ENCODE measurements at regions not wholly inside any gene's neighbourhood (a gene's known extent, or its start where the extent isn't known, plus 50 kb on each side); places are given as distances from the start of the nearest gene placed in this dataset.

DNA sequence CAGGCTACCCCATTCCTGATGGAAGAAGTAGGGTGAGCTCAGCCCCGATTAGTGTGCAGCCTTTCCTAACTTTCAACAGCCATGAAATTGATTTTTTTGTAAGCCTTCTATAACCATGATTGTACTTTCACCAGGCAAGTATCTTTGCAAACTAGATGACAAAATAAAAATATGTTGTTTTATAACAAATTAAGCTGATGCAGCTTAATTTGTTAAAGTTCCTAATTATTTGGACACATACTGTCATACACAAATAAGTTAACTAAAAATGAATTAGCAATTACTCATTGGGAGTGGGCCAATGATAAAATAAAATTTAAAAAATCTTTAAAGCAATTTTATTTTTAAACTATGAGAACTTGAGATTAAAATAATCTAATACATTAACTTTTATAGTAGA is 113.1 kb upstream of the FANCL start:
- H4K20me1 ChIP-seq (replicated peaks in 1 of 2; ENCODE audit: control insufficient read depth in 1 of 2, insufficient read depth in 2 of 2, low read length in 2 of 2): no peaks in the 10 kb centered on the region
- 89% methylated on average over 1 of the region's 1 CpG; no CpG with 5 or more reads in 1 of the 2 experiments for WGBS, 2 experiments (ENCODE audit: extremely low coverage in 1 of 2, insufficient coverage in 1 of 2, insufficient read length in 1 of 2, insufficient replicate concordance in 2 of 2, low coverage in 1 of 2, low lambda C conversion rate in 2 of 2, missing lambda C conversion rate in 1 of 2)
- FAIRE-seq: no peak
- TF ChIP-seq RXRA (IDR thresholded peaks at IDR 0.05; ENCODE audit: insufficient read depth, low read depth, low read length) (no peak), BRCA1 (IDR thresholded peaks at IDR 0.05; ENCODE audit: low read depth, low read length) (no peak), RFX5 (IDR thresholded peaks at IDR 0.05; ENCODE audit: borderline replicate concordance, low read depth, low read length) (no peak), CHD2 (IDR thresholded peaks at IDR 0.05; ENCODE audit: low read length) (no peak), SIN3A (conservative IDR thresholded peaks at IDR 0.05 in 1 of 2, IDR thresholded peaks at IDR 0.05 in 1 of 2; ENCODE audit: low read depth in 1 of 2, low read length in 2 of 2) (no peak), RBBP5 (IDR thresholded peaks at IDR 0.05; ENCODE audit: borderline replicate concordance, low read depth, low read length) (no peak)
- TF ChIP-seq, protein P1, sequence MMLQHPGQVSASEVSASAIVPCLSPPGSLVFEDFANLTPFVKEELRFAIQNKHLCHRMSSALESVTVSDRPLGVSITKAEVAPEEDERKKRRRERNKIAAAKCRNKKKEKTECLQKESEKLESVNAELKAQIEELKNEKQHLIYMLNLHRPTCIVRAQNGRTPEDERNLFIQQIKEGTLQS (IDR thresholded peaks at IDR 0.05; ENCODE audit: insufficient read depth, low read depth, low read length): no peak
- TF ChIP-seq, protein P2, sequence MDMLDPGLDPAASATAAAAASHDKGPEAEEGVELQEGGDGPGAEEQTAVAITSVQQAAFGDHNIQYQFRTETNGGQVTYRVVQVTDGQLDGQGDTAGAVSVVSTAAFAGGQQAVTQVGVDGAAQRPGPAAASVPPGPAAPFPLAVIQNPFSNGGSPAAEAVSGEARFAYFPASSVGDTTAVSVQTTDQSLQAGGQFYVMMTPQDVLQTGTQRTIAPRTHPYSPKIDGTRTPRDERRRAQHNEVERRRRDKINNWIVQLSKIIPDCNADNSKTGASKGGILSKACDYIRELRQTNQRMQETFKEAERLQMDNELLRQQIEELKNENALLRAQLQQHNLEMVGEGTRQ (IDR thresholded peaks at IDR 0.05; ENCODE audit: low read length): no peak

More for the DNA sequence above, 113.1 kb upstream of the FANCL start:
- Histone ChIP-seq H3K9me3 (ENCODE audit: insufficient read depth in 2 of 2, low read depth in 1 of 2, low read length in 1 of 2) (no peaks in the 10 kb centered on the region), H2AK5ac (ENCODE audit: low read depth, low read length) (no peak overlapping the region), H3K79me1 (ENCODE audit: low read depth, low read length) (no peaks in the 10 kb centered on the region), H3K4me1 (replicated peaks in 1 of 4; ENCODE audit: control insufficient read depth in 3 of 4, insufficient read depth in 4 of 4, low read length in 3 of 4) (peaks cover 0 to 10% (median 2%) of the 10 kb centered on the region in 4 experiments; a peak in 2 of 7 replicates), H3K14ac (ENCODE audit: insufficient read length) (no peak overlapping the region), H3K56ac (replicated peaks; ENCODE audit: insufficient read length, low read depth, low read length) (no peak overlapping the region), H2BK15ac (ENCODE audit: low read length) (no peak overlapping the region), H2BK5ac (ENCODE audit: low read depth, low read length) (no peak overlapping the region), H3K36me3 (ENCODE audit: control insufficient read depth in 2 of 4, insufficient read depth in 4 of 4, low read length in 3 of 4) (no peaks in the 10 kb centered on the region), H4K91ac (replicated peaks; ENCODE audit: insufficient read length, low read length) (no peak overlapping the region), H3K9ac (replicated peaks in 1 of 4; ENCODE audit: extremely low read depth in 1 of 4, low read depth in 3 of 4, low read length in 3 of 4) (no peak overlapping the region), H3K18ac (ENCODE audit: extremely low read depth, low read length) (no peak overlapping the region), H3K27ac (ENCODE audit: low read depth, low read length) (no peak overlapping the region), H3K79me2 (ENCODE audit: control insufficient read depth in 1 of 2, insufficient read depth in 2 of 2, low read length in 2 of 2) (no peaks in the 10 kb centered on the region), H4K8ac (ENCODE audit: extremely low read depth, insufficient read depth, low read length) (no peak overlapping the region), H3K23me2 (ENCODE audit: low read depth, low read length) (no peaks in the 10 kb centered on the region), H3K4me2 (ENCODE audit: insufficient read depth in 1 of 2, low read depth in 2 of 2, low read length in 2 of 2) (no peak overlapping the region), H4K5ac (ENCODE audit: insufficient read length, low read depth, low read length) (no peak overlapping the region), H2AFZ (ENCODE audit: low read length) (peak overlapping the region; percentile 62; the same call in 1 of the 2 replicates), H3K27me3 (replicated peaks in 1 of 4; ENCODE audit: control insufficient read depth in 3 of 4, extremely low read depth in 1 of 4, insufficient read depth in 3 of 4, low read length in 3 of 4) (no peaks in the 10 kb centered on the region), H3K4ac (replicated peaks; ENCODE audit: insufficient read length, low read depth, low read length) (no peak overlapping the region), H2BK12ac (ENCODE audit: low read depth, low read length) (no peak overlapping the region), H3K4me3 (ENCODE audit: extremely low read depth in 1 of 4, insufficient read depth in 2 of 4, low read depth in 3 of 4, low read length in 4 of 4) (no peak overlapping the region), H2BK120ac (replicated peaks; ENCODE audit: low read depth, low read length) (no peak overlapping the region), H3K23ac (ENCODE audit: insufficient read length) (no peak overlapping the region), H2BK20ac (ENCODE audit: low read length) (no peak overlapping the region)
- ChIA-PET POLR2A (ENCODE audit: partially characterized antibody) (interaction anchor here (1.0 kb wide), 1 partner anchor 74 kb away, joined by 4 read pairs; no protein-coding TSS in a partner anchor), CTCF (ENCODE audit: partially characterized antibody) (interaction anchor here (1.0 to 1.6 kb wide), 2 partner anchors 18 to 93 kb away, joined by 3 to 4 read pairs; no protein-coding TSS in a partner anchor)
- no peak for DNase-seq (ENCODE audit: low read depth in 1 of 2, low spot score in 2 of 2)
